PC-9 (cell line): ENCODE measurements at regions not wholly inside any gene's neighbourhood (a gene's known extent, or its start where the extent isn't known, plus 50 kb on each side); places are given as distances from the start of the nearest gene placed in this dataset.

Source experiments
- BruUV-seq: library from RNA; stranded (reverse); fragments of 400-500 nt; replicated peaks from 2 replicates; lab custom pipeline; 2021; lab: Mats Ljungman, UMichigan
- CTCF ChIA-PET: fragments of 300-600 bp; sonication (Branson Sonifier 250); formaldehyde crosslinking; loops from one replicate; lab custom pipeline; 2022; ENCODE audit warnings: antibody characterized with exemption; lab: Charles Lee
- POLR2A ChIA-PET: fragments of 300-600 bp; sonication (Branson Sonifier 250); formaldehyde crosslinking; loops from one replicate; lab custom pipeline; 2022; ENCODE audit warnings: antibody characterized with exemption; ENCODE audit not compliant: unreplicated experiment; lab: Charles Lee
- DNase-seq, 2 experiments: peaks; one replicate each; pipeline versions ENCODE4 v3.0.0 to v3.0.0-alpha.2; 2015 to 2022; ENCODE audit warnings: mixed read lengths in 1 of 2
- H2AFZ ChIP-seq: fragments of 200-600 bp; sonication (generic); 2 replicates; pipeline ENCODE4 v1.8.1; 2017; ENCODE audit warnings: antibody characterized with exemption
- H3F3A ChIP-seq: fragments of 200-600 bp; sonication (generic); 2 replicates; pipeline ENCODE4 v1.8.1; 2017; ENCODE audit warnings: antibody characterized with exemption, mild to moderate bottlenecking, low read depth; ENCODE audit not compliant: insufficient read depth
- H3K27ac ChIP-seq: fragments of 200-600 bp; sonication (generic); 2 replicates; pipeline ENCODE4 v1.6.1; 2016; ENCODE audit warnings: mixed run types
- H3K27me3 ChIP-seq: fragments of 200-600 bp; sonication (generic); 2 replicates; pipeline ENCODE4 v1.6.1; 2016; ENCODE audit warnings: low read depth, mixed run types; ENCODE audit not compliant: insufficient read depth
- H3K36me3 ChIP-seq: fragments of 200-600 bp; sonication (generic); 2 replicates; pipeline ENCODE4 v1.6.1; 2016; ENCODE audit warnings: low read depth, mixed run types
- H3K4me1 ChIP-seq: fragments of 200-600 bp; sonication (generic); replicated peaks from 2 replicates; pipeline ENCODE4 v1.6.1; 2016; ENCODE audit warnings: mixed run types; ENCODE audit not compliant: insufficient read depth
- H3K4me2 ChIP-seq: fragments of 200-600 bp; sonication (generic); 2 replicates; pipeline ENCODE4 v1.6.1; 2017; ENCODE audit warnings: mixed run types
- H3K4me3 ChIP-seq: fragments of 200-600 bp; sonication (generic); 2 replicates; pipeline ENCODE4 v1.6.1; 2016; ENCODE audit warnings: mixed run types
- H3K79me2 ChIP-seq: fragments of 200-600 bp; sonication (generic); 2 replicates; pipeline ENCODE4 v1.6.1; 2017; ENCODE audit warnings: low read depth, mixed run types
- H3K9me2 ChIP-seq: fragments of 200-600 bp; sonication (generic); 2 replicates; pipeline ENCODE4 v1.8.1; 2017; ENCODE audit warnings: mild to moderate bottlenecking; ENCODE audit not compliant: insufficient read depth
- H3K9me3 ChIP-seq: fragments of 200-600 bp; sonication (generic); 2 replicates; pipeline ENCODE4 v1.8.1; 2016; ENCODE audit warnings: low read depth; ENCODE audit not compliant: insufficient read depth
- H4K20me1 ChIP-seq: fragments of 200-600 bp; sonication (generic); 2 replicates; pipeline ENCODE4 v1.8.1; 2017; ENCODE audit not compliant: insufficient read depth
- EZH2 ChIP-seq: fragments of 200-600 bp; sonication (generic); IDR thresholded peaks from 2 replicates; pipeline ENCODE4 v1.8.0; 2017; ENCODE audit warnings: antibody characterized with exemption, low read depth
- intact Hi-C: fragments of 100-400 bp; cut with micrococcal nuclease; formaldehyde crosslinking; loops from one replicate; pipeline ENCODE4 v1.10.0; 2022; ENCODE audit not compliant: unreplicated experiment
- TF ChIP-seq, protein P1 (sequence below): fragments of 200-600 bp; sonication (generic); conservative IDR thresholded peaks from 2 replicates; pipeline ENCODE4 v1.6.1; 2017; ENCODE audit warnings: mixed run types, antibody characterized with exemption, mild to moderate bottlenecking, moderate library complexity

DNA sequence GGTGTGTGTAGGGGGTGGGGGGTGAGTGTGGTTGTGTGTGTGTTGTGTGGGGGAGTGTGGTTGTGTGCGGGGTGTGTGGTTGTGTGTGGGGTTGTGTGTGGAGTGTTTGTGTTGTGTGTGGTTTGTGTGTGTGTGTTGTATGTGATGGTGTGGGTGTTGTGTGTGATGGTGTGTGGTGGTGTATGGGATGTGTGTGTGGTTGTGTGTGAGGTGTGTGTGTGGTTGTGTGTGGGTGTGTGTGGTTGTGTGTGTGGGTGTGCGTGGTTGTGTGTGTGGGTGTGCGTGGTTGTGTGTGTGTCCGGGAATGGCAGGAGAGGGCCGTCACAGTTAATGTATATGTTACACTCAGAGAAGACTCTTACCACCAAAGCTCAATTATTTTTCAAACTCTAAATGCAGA, 79.8 kb downstream of the TBXT start:
- no peak for DNase-seq
- no TSS peak for BruUV-seq
- Histone ChIP-seq H3K4me3 (no peak overlapping the region), H2AFZ (no peak overlapping the region), H4K20me1 (no peaks in the 10 kb centered on the region), H3K4me2 (no peak overlapping the region), H3K36me3 (no peaks in the 10 kb centered on the region), H3K9me2 (no peaks in the 10 kb centered on the region), H3K4me1 (no peaks in the 10 kb centered on the region), H3K9me3 (no peaks in the 10 kb centered on the region), H3K27me3 (no peaks in the 10 kb centered on the region), H3K27ac (no peak overlapping the region), H3F3A (no peaks in the 10 kb centered on the region), H3K79me2 (no peaks in the 10 kb centered on the region)
- CTCF ChIA-PET, result no interaction called here
- intact Hi-C loops, result no loop called here
- no peak for TF ChIP-seq EZH2
- TF ChIP-seq, protein P1, sequence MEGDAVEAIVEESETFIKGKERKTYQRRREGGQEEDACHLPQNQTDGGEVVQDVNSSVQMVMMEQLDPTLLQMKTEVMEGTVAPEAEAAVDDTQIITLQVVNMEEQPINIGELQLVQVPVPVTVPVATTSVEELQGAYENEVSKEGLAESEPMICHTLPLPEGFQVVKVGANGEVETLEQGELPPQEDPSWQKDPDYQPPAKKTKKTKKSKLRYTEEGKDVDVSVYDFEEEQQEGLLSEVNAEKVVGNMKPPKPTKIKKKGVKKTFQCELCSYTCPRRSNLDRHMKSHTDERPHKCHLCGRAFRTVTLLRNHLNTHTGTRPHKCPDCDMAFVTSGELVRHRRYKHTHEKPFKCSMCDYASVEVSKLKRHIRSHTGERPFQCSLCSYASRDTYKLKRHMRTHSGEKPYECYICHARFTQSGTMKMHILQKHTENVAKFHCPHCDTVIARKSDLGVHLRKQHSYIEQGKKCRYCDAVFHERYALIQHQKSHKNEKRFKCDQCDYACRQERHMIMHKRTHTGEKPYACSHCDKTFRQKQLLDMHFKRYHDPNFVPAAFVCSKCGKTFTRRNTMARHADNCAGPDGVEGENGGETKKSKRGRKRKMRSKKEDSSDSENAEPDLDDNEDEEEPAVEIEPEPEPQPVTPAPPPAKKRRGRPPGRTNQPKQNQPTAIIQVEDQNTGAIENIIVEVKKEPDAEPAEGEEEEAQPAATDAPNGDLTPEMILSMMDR, result no peak
- POLR2A ChIA-PET, result no interaction called here

DNA sequence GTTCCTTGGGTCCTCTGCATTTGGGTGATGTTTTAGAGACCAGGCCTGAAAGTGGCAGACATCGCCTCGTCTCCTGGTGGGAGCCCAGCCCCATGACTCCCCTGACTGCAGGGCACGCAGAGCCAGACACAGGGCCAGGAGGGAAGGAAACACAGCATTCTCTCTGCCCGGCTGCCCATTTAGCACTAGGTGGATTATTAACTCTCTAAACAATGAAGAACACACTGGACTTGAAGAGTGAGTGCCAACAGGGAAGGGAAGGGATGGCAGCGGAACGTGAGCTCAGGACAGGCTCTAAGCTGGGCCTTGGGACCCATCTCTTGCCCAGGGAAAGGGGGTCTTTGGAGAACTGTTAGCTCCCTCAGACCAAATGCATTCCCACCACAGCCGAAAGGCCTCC, 80.4 kb downstream of the TBXT start:
- DNase-seq, result no peak
- H2AFZ ChIP-seq, result no peak overlapping the region
- H3K36me3 ChIP-seq, result no peaks in the 10 kb centered on the region
- H3F3A ChIP-seq, result no peaks in the 10 kb centered on the region
- no peaks in the 10 kb centered on the region for H3K4me1 ChIP-seq
- H3K27me3 ChIP-seq, result no peaks in the 10 kb centered on the region
- no TSS peak for BruUV-seq
- intact Hi-C loops, result no loop called here
- H3K4me2 ChIP-seq, result no peak overlapping the region
- H3K79me2 ChIP-seq, result no peaks in the 10 kb centered on the region
- H3K9me2 ChIP-seq, result no peaks in the 10 kb centered on the region
- H3K9me3 ChIP-seq, result no peaks in the 10 kb centered on the region
- ChIA-PET POLR2A (no interaction called here), CTCF (no interaction called here)
- no peak overlapping the region for H3K4me3 ChIP-seq
- H4K20me1 ChIP-seq, result no peaks in the 10 kb centered on the region
- no peak overlapping the region for H3K27ac ChIP-seq
- TF ChIP-seq, protein P1, result no peak
- TF ChIP-seq EZH2, result no peak

DNA sequence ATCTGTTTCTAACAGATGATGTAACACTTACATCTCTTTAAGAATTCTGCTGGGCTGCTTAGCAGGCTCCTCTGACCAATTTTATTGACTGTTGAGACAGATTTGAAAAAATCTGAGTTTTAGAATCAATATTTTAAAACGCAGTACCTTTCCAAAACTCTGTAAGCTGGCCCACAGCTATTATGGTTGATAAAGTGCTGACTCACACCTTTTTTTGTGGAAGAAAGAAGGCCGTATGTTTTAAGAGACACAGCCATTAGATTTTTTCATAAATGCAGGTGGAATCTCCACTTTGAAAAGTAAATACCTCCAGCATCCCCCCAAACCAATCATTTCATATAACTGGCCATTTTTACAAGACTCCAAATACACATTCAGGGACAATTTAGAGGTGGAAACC, 82.2 kb downstream of the TBXT start:
- H3K4me1 ChIP-seq, result no peaks in the 10 kb centered on the region
- POLR2A ChIA-PET, result no interaction called here

More for the DNA sequence above, 82.2 kb downstream of the TBXT start:
- Histone ChIP-seq H2AFZ (no peak overlapping the region), H3K9me3 (no peaks in the 10 kb centered on the region), H3K4me2 (no peak overlapping the region), H3K79me2 (no peaks in the 10 kb centered on the region), H3K4me3 (no peak overlapping the region), H4K20me1 (no peaks in the 10 kb centered on the region), H3K9me2 (no peaks in the 10 kb centered on the region), H3K27ac (no peak overlapping the region), H3K36me3 (no peaks in the 10 kb centered on the region), H3K27me3 (no peaks in the 10 kb centered on the region), H3F3A (no peaks in the 10 kb centered on the region)
- no TSS peak for BruUV-seq
- TF ChIP-seq, protein P1, result no peak
- TF ChIP-seq EZH2, result no peak
- DNase-seq, result no peak
- intact Hi-C loops, result no loop called here
- CTCF ChIA-PET, result no interaction called here
